Natural killer cell treated with Interleukin-12 subunit alpha and Interleukin-12 subunit beta and Interleukin-15 and Interleukin-18, amount 100 ng/mL, for 72 hours (primary cell): ENCODE measurements at regions not wholly inside any gene's neighbourhood (a gene's known extent, or its start where the extent isn't known, plus 50 kb on each side); places are given as distances from the start of the nearest gene placed in this dataset.
"Not testable (repeated sequence)": the region's sequence is repeated elsewhere in the genome, so short reads cannot be mapped to it uniquely, and the experiment has no call there.

Source experiments
- ATAC-seq, 2 donors: fragments of 150-1000 bp; cut with Tn5 transposase in 1 of 2; sonication (Bioruptor Pico), chemical (Tn5 transposase) in 1 of 2; 2 replicates each; pipeline ENCODE4 v1.10.0; 2021
- DNase-seq: peaks from one replicate; pipeline ENCODE4 v3.0.0; 2022; ENCODE audit warnings: low spot score
- H3K27ac Mint-ChIP-seq, 2 donors: 1 replicate in 1 of 2; 2 replicates in 1 of 2; pipeline ENCODE4 v1.8.0; 2022; ENCODE audit warnings: mixed read lengths in 2 of 2, mild to moderate bottlenecking in 1 of 2, moderate library complexity in 1 of 2
- H3K27me3 Mint-ChIP-seq, 2 donors: 1 replicate in 1 of 2; 2 replicates in 1 of 2; pipeline ENCODE4 v1.8.0; 2022; ENCODE audit warnings: mixed read lengths in 2 of 2
- H3K36me3 Mint-ChIP-seq: one replicate; pipeline ENCODE4 v1.8.0; 2022; ENCODE audit warnings: mixed read lengths
- H3K4me1 Mint-ChIP-seq, 2 donors: 1 replicate in 1 of 2; 2 replicates in 1 of 2; pipeline ENCODE4 v1.8.0; 2022; ENCODE audit warnings: low read depth in 2 of 2, mixed read lengths in 2 of 2, mild to moderate bottlenecking in 1 of 2
- H3K4me3 Mint-ChIP-seq: one replicate; pipeline ENCODE4 v1.8.0; 2022; ENCODE audit warnings: mixed read lengths
- H3K9me3 Mint-ChIP-seq: 2 replicates; pipeline ENCODE4 v1.8.0; 2022; ENCODE audit warnings: mixed read lengths

DNA sequence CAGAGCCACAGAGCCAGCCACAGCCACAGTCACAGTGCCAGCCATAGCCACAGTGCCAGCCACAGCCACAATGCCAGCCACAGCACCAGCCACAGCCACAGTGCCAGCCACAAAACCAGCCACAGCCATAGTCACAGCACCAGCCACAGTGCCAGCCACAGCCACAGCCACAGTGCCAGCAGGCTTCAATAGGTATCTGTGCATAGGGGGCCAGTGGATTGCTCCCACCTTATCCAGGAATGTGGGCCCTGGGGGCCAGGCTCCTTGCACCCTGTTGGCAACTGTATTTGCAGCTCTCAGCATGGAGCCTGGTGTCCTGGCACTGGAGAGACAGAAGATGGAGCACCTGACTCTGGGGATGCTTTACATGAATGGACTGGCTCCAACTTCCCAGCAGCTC is 111.7 kb upstream of the IRX2 start:
- peaks cover 3% of the 10 kb centered on the region for H3K9me3 Mint-ChIP-seq
- no peak overlapping the region for H3K27ac Mint-ChIP-seq
- H3K27me3 Mint-ChIP-seq: no peaks in the 10 kb centered on the region
- no peaks in the 10 kb centered on the region for H3K36me3 Mint-ChIP-seq
- ATAC-seq (no peak), DNase-seq (no peak)
- no peaks in the 10 kb centered on the region for H3K4me1 Mint-ChIP-seq
- no peak overlapping the region for H3K4me3 Mint-ChIP-seq

DNA sequence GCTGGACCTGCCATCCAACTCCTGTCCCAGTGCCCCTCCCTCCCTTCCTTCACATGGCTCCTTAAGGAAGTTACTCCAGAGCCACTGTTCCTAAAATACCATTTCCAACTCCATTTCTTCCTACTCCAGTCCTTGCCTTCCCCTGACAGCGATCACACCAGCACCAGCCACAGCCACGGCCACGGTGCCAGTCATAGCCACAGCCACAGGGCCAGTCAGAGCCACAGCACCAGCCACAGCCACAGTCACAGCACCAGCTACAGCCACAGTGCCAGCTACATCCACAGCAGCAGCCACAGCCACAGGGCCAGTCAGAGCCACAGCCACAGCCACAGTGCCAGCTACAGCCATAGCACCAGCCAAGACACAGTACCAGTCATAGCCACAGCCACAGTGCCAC is 110.7 kb upstream of the IRX2 start:
- not testable (repeated sequence) for ATAC-seq, H3K36me3 Mint-ChIP-seq, H3K4me1 Mint-ChIP-seq, H3K4me3 Mint-ChIP-seq, H3K9me3 Mint-ChIP-seq, H3K27ac Mint-ChIP-seq, H3K27me3 Mint-ChIP-seq, DNase-seq

- no peaks in the 10 kb centered on the region for H3K4me1 Mint-ChIP-seq
- H3K27me3 Mint-ChIP-seq: no peaks in the 10 kb centered on the region
- no peaks in the 10 kb centered on the region for H3K36me3 Mint-ChIP-seq
- peaks cover 3% of the 10 kb centered on the region for H3K9me3 Mint-ChIP-seq
- ATAC-seq (no peak), DNase-seq (no peak)
- no peak overlapping the region for H3K4me3 Mint-ChIP-seq
- H3K27ac Mint-ChIP-seq: no peak overlapping the region
Measured at GRCh38 chr5:2861605-2862004, 110.1 kb upstream of the IRX2 start.

DNA sequence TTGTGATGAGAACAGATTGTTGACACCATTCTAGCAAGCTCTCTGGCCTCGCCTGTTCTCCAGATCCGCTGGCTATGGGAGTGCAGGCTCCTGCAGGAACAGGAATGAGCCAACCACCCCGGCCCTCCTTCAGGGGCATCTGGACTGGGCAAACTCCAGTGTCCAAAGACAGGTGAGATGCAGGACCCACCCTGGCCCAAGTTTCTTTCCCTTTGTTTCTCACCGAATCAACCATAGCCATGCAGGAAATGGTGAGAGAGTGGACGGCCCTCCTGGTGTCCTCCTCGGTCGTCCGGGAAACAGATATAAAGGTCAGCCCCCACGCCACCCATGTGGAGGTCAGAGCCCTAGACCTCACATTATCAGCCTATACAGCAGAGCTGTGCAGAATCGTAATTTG is 108.6 kb upstream of the IRX2 start:
- ATAC-seq (no peak), DNase-seq (no peak)
- H3K9me3 Mint-ChIP-seq: peaks cover 3% of the 10 kb centered on the region
- no peak overlapping the region for H3K4me3 Mint-ChIP-seq
- no peaks in the 10 kb centered on the region for H3K36me3 Mint-ChIP-seq
- no peaks in the 10 kb centered on the region for H3K27me3 Mint-ChIP-seq
- H3K27ac Mint-ChIP-seq: no peak overlapping the region
- H3K4me1 Mint-ChIP-seq: no peaks in the 10 kb centered on the region

- Mint-ChIP-seq H3K4me1 (no peaks in the 10 kb centered on the region), H3K36me3 (no peaks in the 10 kb centered on the region), H3K27ac (no peak overlapping the region), H3K4me3 (no peak overlapping the region), H3K27me3 (no peaks in the 10 kb centered on the region), H3K9me3 (peaks cover 2% of the 10 kb centered on the region)
- DNase-seq: no peak
- no peak for ATAC-seq
Measured at GRCh38 chr5:2857837-2858236, 106.4 kb upstream of the IRX2 start.

DNA sequence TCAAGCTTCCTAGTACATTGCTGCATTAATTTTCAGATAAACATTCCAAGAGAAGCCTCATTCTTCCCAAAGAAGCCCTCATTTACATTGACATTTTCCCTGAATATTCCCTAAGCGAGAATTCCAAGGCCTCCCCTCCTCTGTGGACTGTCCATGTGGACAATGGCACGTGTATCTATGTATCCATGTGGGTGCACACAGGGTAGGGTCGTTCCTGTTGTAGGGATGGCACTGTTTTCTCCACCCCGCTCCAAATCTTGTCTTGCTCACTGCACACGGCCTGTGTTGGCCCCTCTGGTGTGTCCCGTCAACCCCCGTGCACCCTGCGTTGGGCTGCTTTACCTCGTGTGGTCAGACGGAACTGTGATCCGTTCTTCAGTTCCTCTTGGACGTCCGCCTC is 104.7 kb upstream of the IRX2 start:
- no peaks in the 10 kb centered on the region for H3K4me1 Mint-ChIP-seq
- ATAC-seq (no peak), DNase-seq (no peak)
- H3K27me3 Mint-ChIP-seq: no peaks in the 10 kb centered on the region
- H3K36me3 Mint-ChIP-seq: no peaks in the 10 kb centered on the region
- no peak overlapping the region for H3K27ac Mint-ChIP-seq
- H3K9me3 Mint-ChIP-seq: peaks cover 5% of the 10 kb centered on the region
- no peak overlapping the region for H3K4me3 Mint-ChIP-seq

DNA sequence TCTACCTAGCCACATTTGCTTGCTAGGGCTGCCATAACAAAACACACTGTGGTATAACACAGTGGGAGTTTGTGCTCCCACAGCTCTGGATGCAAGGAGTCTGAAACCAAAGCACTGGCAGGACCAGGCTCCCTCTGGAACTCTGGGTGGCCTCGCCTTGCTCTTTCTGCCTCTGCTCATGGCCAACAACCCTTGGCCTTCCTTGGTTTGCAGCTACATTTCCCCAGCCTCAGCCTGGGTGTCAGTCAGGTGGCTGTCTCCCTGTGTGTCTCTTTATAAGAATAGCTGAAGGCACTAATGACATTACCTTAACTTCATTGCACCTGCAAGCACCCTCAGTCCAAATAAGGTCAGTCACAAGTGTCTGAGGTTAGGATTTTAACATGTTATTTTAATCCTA is 101.0 kb upstream of the IRX2 start:
- H3K4me3 Mint-ChIP-seq: no peak overlapping the region
- peaks cover 5% of the 10 kb centered on the region for H3K9me3 Mint-ChIP-seq
- no peak overlapping the region for H3K27ac Mint-ChIP-seq
- DNase-seq: no peak
- no peaks in the 10 kb centered on the region for H3K27me3 Mint-ChIP-seq
- H3K36me3 Mint-ChIP-seq: no peaks in the 10 kb centered on the region
- H3K4me1 Mint-ChIP-seq: no peaks in the 10 kb centered on the region
- no peak for ATAC-seq

DNA sequence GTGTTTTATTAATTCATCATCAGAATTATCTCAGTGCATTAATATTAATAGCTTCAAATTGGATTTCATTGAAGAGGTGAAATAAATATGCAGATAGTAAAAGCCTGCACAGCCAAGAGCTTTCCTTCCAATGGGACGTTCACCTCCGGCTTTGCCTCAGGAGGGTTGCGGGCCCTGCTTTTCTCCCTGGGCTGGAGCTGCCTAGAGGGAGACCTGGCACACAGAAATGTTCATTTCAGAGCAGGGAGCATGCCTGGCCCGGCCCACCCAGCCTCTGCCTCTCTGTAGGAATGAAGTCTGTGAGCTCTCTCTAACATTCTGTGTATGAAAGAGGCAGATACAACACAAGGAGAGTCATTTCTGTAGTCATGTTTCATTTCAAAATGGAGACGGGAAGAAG is 100.4 kb upstream of the IRX2 start:
- peaks cover 5% of the 10 kb centered on the region for H3K9me3 Mint-ChIP-seq
- DNase-seq (no peak), ATAC-seq (no peak)
- H3K36me3 Mint-ChIP-seq: no peaks in the 10 kb centered on the region
- no peak overlapping the region for H3K4me3 Mint-ChIP-seq
- H3K27ac Mint-ChIP-seq: no peak overlapping the region
- H3K4me1 Mint-ChIP-seq: no peaks in the 10 kb centered on the region
- H3K27me3 Mint-ChIP-seq: no peaks in the 10 kb centered on the region

- no peak for DNase-seq
- H3K9me3 Mint-ChIP-seq: peaks cover 3% of the 10 kb centered on the region
- no peak for ATAC-seq
- H3K36me3 Mint-ChIP-seq: no peaks in the 10 kb centered on the region
- H3K4me1 Mint-ChIP-seq: no peaks in the 10 kb centered on the region
- H3K4me3 Mint-ChIP-seq: no peak overlapping the region
- no peaks in the 10 kb centered on the region for H3K27me3 Mint-ChIP-seq
- H3K27ac Mint-ChIP-seq: no peak overlapping the region
Measured at GRCh38 chr5:2849429-2849828, 98.0 kb upstream of the IRX2 start.

DNA sequence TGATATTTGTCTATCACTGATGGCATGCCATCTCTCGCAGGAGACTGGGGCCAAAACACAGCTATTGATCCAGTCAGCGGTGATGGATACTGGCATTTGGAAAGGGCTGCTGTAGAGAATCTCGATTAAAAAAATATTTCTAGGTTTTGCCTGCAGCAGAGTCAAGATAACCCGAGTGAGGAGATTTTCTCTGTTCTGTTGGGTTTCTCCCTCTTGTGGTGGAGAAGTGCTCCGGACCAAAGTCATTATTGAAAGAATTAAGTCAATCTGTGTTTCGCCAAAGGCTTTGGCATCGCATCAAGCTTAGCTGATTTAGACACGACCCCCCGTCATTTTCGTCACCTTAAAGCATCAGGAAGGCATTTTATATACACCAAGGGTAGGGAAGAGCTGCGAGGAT is 97.1 kb upstream of the IRX2 start:
- no peak for ATAC-seq
- H3K27ac Mint-ChIP-seq: no peak overlapping the region
- H3K27me3 Mint-ChIP-seq: no peaks in the 10 kb centered on the region
- H3K4me1 Mint-ChIP-seq: no peaks in the 10 kb centered on the region
- H3K4me3 Mint-ChIP-seq: no peak overlapping the region
- no peaks in the 10 kb centered on the region for H3K36me3 Mint-ChIP-seq
- DNase-seq: no peak
- peaks cover 3% of the 10 kb centered on the region for H3K9me3 Mint-ChIP-seq

- no peak for DNase-seq
- peaks cover 3% of the 10 kb centered on the region for H3K9me3 Mint-ChIP-seq
- H3K27ac Mint-ChIP-seq: no peak overlapping the region
- ATAC-seq: no peak
- H3K27me3 Mint-ChIP-seq: no peaks in the 10 kb centered on the region
- H3K4me3 Mint-ChIP-seq: no peak overlapping the region
- H3K36me3 Mint-ChIP-seq: no peaks in the 10 kb centered on the region
- no peaks in the 10 kb centered on the region for H3K4me1 Mint-ChIP-seq
Measured at GRCh38 chr5:2847608-2848007, 96.1 kb upstream of the IRX2 start.

- peaks cover 16% of the 10 kb centered on the region for H3K9me3 Mint-ChIP-seq
- no peaks in the 10 kb centered on the region for H3K36me3 Mint-ChIP-seq
- no peaks in the 10 kb centered on the region for H3K27me3 Mint-ChIP-seq
- no peak for ATAC-seq
- no peak overlapping the region for H3K27ac Mint-ChIP-seq
- no peak for DNase-seq
- no peaks in the 10 kb centered on the region for H3K4me1 Mint-ChIP-seq
- no peak overlapping the region for H3K4me3 Mint-ChIP-seq
Measured at GRCh38 chr5:2841208-2841607, 89.7 kb upstream of the IRX2 start.

- Mint-ChIP-seq H3K27ac (no peak overlapping the region), H3K4me3 (no peak overlapping the region), H3K9me3 (peaks cover 16% of the 10 kb centered on the region), H3K27me3 (no peaks in the 10 kb centered on the region), H3K36me3 (no peaks in the 10 kb centered on the region), H3K4me1 (no peaks in the 10 kb centered on the region)
- no peak for DNase-seq
- no peak for ATAC-seq
Measured at GRCh38 chr5:2840372-2840915, 89.0 kb upstream of the IRX2 start.

GRCh38 chr5:2836133-2836532 is 84.7 kb upstream of the IRX2 start:
- Mint-ChIP-seq H3K27ac (no peak overlapping the region), H3K36me3 (no peaks in the 10 kb centered on the region), H3K27me3 (no peaks in the 10 kb centered on the region), H3K4me1 (no peaks in the 10 kb centered on the region), H3K9me3 (peaks cover 16% of the 10 kb centered on the region), H3K4me3 (no peak overlapping the region)
- DNase-seq (no peak), ATAC-seq (no peak)

DNA sequence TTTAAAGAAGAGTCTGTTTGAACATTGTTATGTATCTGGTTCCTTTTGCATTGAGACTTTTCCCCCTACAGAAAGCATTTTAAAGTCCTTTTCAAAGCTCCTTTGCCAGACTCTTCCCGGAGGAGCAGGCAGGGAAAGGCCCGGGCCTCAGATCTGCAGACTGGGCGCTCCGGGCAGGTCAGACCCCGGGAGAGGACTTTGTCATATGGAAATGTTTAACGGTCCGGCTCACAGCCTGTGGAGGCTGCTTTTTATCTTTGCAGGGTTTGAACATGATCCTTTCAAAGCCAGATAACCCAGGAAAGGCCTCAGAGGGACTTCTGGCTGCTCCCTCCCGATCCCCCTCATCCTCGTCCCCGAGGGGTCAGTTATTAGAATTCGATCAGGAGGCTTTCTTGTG is 82.1 kb upstream of the IRX2 start:
- no peak overlapping the region for H3K4me3 Mint-ChIP-seq
- H3K27me3 Mint-ChIP-seq: no peaks in the 10 kb centered on the region
- ATAC-seq (no peak), DNase-seq (no peak)
- no peaks in the 10 kb centered on the region for H3K4me1 Mint-ChIP-seq
- no peaks in the 10 kb centered on the region for H3K36me3 Mint-ChIP-seq
- H3K9me3 Mint-ChIP-seq: peaks cover 7% of the 10 kb centered on the region
- no peak overlapping the region for H3K27ac Mint-ChIP-seq
